LNCaP clone FGC (cell line): ENCODE measurements at regions not wholly inside any gene's neighbourhood (a gene's known extent, or its start where the extent isn't known, plus 50 kb on each side); places are given as distances from the start of the nearest gene placed in this dataset.

Source experiments
- DNase-seq: peaks from one replicate; pipeline ENCODE4 v3.0.0-alpha.2; 2011; ENCODE audit warnings: low read depth
- H3K4me3 ChIP-seq: 2 replicates; pipeline ENCODE4 v1.5.1; 2011; ENCODE audit warnings: mild to moderate bottlenecking, low read depth, low read length, control low read depth
- CTCF ChIP-seq: IDR thresholded peaks from 2 replicates; pipeline ENCODE4 v1.5.1; 2012; ENCODE audit warnings: mild to moderate bottlenecking; ENCODE audit not compliant: control insufficient read depth, insufficient read depth; ENCODE audit errors: extremely low read depth

GRCh38 chr5:56313596-56313995, 80.5 kb upstream of the ANKRD55 start:
- DNase-seq: no peak
- no peak overlapping the region for H3K4me3 ChIP-seq
- no peak for TF ChIP-seq CTCF

- TF ChIP-seq CTCF: no peak
- no peak overlapping the region for H3K4me3 ChIP-seq
- DNase-seq: no peak
Measured at GRCh38 chr5:56313004-56313531, 79.9 kb upstream of the ANKRD55 start.

- no peak for DNase-seq
- H3K4me3 ChIP-seq: no peak overlapping the region
- no peak for TF ChIP-seq CTCF
Measured at GRCh38 chr5:56311306-56311905, 78.3 kb upstream of the ANKRD55 start.

GRCh38 chr5:56310711-56311204, 77.6 kb upstream of the ANKRD55 start:
- TF ChIP-seq CTCF: no peak
- H3K4me3 ChIP-seq: no peak overlapping the region
- DNase-seq: no peak

GRCh38 chr5:56309262-56309826, 76.2 kb upstream of the ANKRD55 start:
- no peak overlapping the region for H3K4me3 ChIP-seq
- no peak for DNase-seq
- no peak for TF ChIP-seq CTCF

- no peak for DNase-seq
- TF ChIP-seq CTCF: no peak
- H3K4me3 ChIP-seq: no peak overlapping the region
Measured at GRCh38 chr5:56307714-56308333, 74.7 kb upstream of the ANKRD55 start.
